GM19397 (cell line): ENCODE measurements at regions not wholly inside any gene's neighbourhood (a gene's known extent, or its start where the extent isn't known, plus 50 kb on each side); places are given as distances from the start of the nearest gene placed in this dataset.
"Not testable (repeated sequence)": the region's sequence is repeated elsewhere in the genome, so short reads cannot be mapped to it uniquely, and the experiment has no call there.

Experiments used
- ATAC-seq: cut with Tn5 transposase; IDR thresholded peaks from one replicate; pipeline ENCODE4 v1.9.1; 2021; ENCODE audit warnings: mild to moderate bottlenecking, moderate library complexity; ENCODE audit not compliant: unreplicated experiment

- not testable (repeated sequence) for ATAC-seq
Observed at GRCh38 chr6:86478316-86478715, 459.0 kb upstream of the HTR1E start.

- ATAC-seq: no peak
Observed at GRCh38 chr6:86477500-86478148, 459.7 kb upstream of the HTR1E start.

GRCh38 chr6:86476311-86476710 is 461.0 kb upstream of the HTR1E start:
- ATAC-seq: no peak

- ATAC-seq: no peak
Observed at GRCh38 chr6:86474081-86474480, 463.2 kb upstream of the HTR1E start.

GRCh38 chr6:86471791-86472190 is 465.5 kb upstream of the HTR1E start:
- no peak for ATAC-seq

- ATAC-seq: no peak
Observed at GRCh38 chr6:86459978-86460377, 477.4 kb upstream of the HTR1E start.

GRCh38 chr6:86456821-86457220 is 480.5 kb upstream of the HTR1E start:
- ATAC-seq: no peak

- no peak for ATAC-seq
Observed at GRCh38 chr6:86453232-86453631, 484.1 kb upstream of the HTR1E start.

- no peak for ATAC-seq
Observed at GRCh38 chr6:86448398-86448797, 488.9 kb upstream of the HTR1E start.

- no peak for ATAC-seq
Observed at GRCh38 chr6:86440608-86441007, 496.7 kb upstream of the HTR1E start.

GRCh38 chr6:86423571-86423970 is 513.8 kb upstream of the HTR1E start:
- no peak for ATAC-seq

- no peak for ATAC-seq
Observed at GRCh38 chr6:86412057-86412456, 525.3 kb upstream of the HTR1E start.

- ATAC-seq: no peak
Observed at GRCh38 chr6:86407128-86407527, 530.2 kb upstream of the HTR1E start.

GRCh38 chr6:86392850-86393249 is 544.5 kb upstream of the HTR1E start:
- not testable (repeated sequence) for ATAC-seq

- no peak for ATAC-seq
Observed at GRCh38 chr6:86380571-86381125, 556.7 kb upstream of the HTR1E start.

GRCh38 chr6:86357877-86358276 is 579.5 kb upstream of the HTR1E start:
- no peak for ATAC-seq

GRCh38 chr6:86355271-86355670 is 582.1 kb upstream of the HTR1E start:
- no peak for ATAC-seq

- no peak for ATAC-seq
Observed at GRCh38 chr6:86331919-86332318, 605.4 kb upstream of the HTR1E start.

- no peak for ATAC-seq
Observed at GRCh38 chr6:86331265-86331840, 606.0 kb upstream of the HTR1E start.

- ATAC-seq: no peak
Observed at GRCh38 chr6:86306210-86306609, 631.1 kb upstream of the HTR1E start.

GRCh38 chr6:86285876-86286275 is 643.2 kb upstream of the SYNCRIP start:
- no peak for ATAC-seq

- ATAC-seq: not testable (repeated sequence)
Observed at GRCh38 chr6:86284809-86285480, 642.3 kb upstream of the SYNCRIP start.
